Superior temporal gyrus (tissue), 1 donor: ENCODE measurements at regions not wholly inside any gene's neighbourhood (a gene's known extent, or its start where the extent isn't known, plus 50 kb on each side); places are given as distances from the start of the nearest gene placed in this dataset.
"Not testable (repeated sequence)": the region's sequence is repeated elsewhere in the genome, so short reads cannot be mapped to it uniquely, and the experiment has no call there.

Source experiments
- DNase-seq: peaks from one replicate; pipeline ENCODE4 v3.0.0-alpha.2; 2016; ENCODE audit errors: extremely low spot score

DNA sequence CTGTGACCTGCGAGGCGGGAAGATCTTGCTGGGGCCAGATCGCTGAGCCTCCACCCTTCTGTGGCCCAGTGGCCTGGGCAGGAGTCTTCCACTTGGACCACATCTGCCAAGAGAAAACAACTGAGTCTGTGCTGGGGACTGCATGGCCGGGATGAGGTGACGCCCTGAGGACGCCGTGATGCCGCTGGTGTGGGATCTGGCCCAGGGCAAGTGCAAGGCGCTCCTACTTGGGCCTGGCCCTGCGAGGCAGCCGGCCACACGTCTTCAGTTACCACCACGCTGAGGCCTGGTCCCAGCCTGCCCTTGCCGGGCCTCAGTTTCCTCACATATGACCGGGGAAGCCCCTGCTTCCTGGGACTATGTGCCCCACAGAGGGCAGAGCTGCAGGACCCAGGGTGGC lies 133.4 kb downstream of the SLC25A46 start:
- DNase-seq = no peak

- DNase-seq = no peak
These were observed 134.2 kb downstream of the SLC25A46 start for GRCh38 chr5:110872963-110873362.

DNA sequence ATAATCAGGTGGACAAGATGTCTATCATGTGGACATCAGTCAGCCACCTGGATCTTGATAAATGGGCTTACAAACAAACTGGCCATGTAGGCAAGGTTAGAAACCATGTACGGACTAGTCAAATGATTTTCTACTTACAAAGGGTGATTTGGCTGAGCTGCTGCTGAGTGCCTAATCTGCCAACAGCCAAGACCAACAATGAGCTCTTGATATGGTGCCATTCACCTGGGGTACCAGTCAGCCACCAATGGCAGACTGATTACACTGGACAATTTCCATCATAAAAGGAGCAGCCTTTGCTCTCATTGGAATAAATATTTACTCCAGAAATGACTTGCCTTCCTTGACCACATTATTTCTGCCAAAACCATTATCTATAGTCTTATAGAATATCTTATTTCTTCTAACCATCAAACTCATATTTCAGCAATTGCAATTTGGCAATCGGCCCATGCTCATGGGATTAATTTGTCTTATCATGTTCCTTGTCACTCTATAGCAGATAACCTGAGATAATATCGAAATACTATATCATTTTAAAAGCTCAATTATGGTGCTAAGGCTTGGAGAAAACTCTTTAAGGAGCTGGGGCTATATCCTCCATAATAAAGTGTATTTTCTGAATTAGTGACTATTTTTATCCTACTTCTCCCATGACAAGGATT lies 135.1 kb downstream of the SLC25A46 start:
- no peak for DNase-seq

GRCh38 chr5:110875115-110875514 lies 136.3 kb downstream of the SLC25A46 start:
- DNase-seq = not testable (repeated sequence)

GRCh38 chr5:110878115-110878514 lies 139.3 kb downstream of the SLC25A46 start:
- DNase-seq = no peak

- DNase-seq = no peak
These were observed 140.9 kb downstream of the SLC25A46 start for GRCh38 chr5:110879675-110880074.

DNA sequence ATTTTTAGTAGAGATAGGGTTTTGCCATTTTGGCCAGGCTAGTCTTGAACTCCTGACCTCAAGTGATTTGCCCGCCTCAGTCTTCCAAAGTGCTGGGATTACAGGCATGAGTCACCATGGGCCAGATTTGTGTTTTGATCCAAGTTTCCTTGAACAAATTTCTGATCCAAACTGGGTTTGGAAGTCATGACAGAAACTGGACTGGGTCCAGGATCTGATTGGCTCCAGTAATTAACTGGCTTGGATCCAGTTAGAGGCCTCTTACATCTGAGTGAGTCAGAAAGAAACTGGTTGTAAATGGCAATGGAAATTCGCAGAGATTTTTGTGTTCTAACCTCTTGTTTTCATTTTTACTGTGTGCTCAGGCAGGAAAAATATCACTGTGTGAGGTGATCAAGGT lies 141.6 kb downstream of the SLC25A46 start:
- no peak for DNase-seq

DNA sequence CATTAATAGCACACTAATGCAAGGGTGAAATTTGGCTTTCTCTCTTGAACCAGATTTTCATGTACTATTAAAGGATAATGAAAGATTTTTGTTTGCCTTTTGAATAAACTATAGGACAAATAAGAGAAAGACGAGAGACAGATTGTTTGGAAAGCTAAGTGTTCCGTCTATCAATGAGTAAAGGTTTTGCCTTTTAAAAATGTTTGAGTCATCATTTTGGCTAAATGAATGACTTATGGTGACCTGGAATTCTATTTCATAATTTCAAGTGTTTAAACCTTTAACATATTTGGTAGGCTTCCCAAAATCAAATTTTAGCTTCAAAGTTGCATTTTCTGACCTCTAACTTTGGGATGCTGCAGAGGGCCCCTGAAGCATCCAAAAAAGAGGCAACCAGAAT lies 145.2 kb downstream of the SLC25A46 start:
- DNase-seq = no peak

DNA sequence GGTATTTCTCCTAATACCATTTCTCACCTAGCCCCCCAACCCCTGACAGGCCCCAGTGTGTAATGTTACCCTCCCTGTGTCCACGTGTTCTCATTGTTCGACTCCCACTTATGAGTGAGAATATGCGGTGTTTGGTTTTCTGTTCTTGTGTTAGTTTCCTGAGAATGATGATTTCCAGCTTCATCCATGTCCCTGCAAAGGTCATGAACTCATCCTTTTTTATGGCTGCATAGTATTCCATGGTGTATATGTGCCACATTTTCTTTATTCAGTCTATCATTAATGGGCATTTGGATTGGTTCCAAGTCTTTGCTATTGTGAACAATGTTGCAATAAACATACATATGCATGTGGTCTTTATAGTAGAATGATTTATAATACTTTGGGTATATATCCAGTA lies 148.4 kb downstream of the SLC25A46 start:
- DNase-seq = not testable (repeated sequence)

- DNase-seq = not testable (repeated sequence)
These were observed 155.2 kb downstream of the SLC25A46 start for GRCh38 chr5:110893854-110894483.

- DNase-seq = no peak
These were observed 156.0 kb downstream of the SLC25A46 start for GRCh38 chr5:110894805-110895204.

GRCh38 chr5:110896901-110897300 lies 158.1 kb downstream of the SLC25A46 start:
- DNase-seq = peak; percentile 24

DNA sequence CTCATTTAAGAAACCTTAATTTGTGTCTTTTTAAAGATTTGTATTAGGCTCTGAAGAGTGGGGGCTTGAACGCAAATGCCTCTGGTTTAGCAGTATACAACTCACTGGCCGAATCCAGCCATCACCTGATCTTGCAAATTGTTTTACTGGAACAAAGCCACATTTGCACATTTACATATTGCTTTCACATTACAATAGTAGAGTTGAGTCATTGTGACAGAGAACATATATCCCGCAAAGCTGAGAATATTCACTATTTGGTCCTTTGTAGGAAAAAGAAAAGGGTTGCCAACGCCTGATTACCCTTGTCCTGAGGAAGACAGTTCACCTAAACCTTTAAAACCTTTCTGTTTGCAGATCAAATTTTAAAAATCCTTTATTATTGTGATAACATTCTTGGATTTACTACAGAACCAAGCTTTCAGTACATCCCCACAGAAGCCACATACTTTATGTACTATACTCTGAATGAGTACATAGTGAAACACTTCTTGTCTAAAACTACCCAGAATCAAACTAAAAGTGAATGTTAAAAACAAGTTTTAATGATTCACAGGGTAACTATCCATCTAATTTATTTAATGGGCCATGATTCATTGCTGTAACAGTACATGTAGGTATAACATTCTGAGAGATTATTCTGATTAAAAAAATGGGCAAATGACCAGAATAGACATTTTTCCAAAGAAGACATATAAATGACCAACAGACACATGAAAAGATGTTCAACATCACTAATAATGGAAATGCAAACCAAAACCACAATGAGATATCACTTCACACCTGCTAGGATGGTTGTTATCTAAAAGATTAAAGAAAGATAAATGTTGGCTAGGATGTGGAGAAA lies 161.0 kb downstream of the SLC25A46 start:
- no peak for DNase-seq

GRCh38 chr5:110900829-110901228 lies 162.0 kb downstream of the SLC25A46 start:
- no peak for DNase-seq

GRCh38 chr5:110903966-110904365 lies 165.2 kb downstream of the SLC25A46 start:
- no peak for DNase-seq

- no peak for DNase-seq
These were observed 162.7 kb upstream of the TSLP start for GRCh38 chr5:110908848-110909247.

DNA sequence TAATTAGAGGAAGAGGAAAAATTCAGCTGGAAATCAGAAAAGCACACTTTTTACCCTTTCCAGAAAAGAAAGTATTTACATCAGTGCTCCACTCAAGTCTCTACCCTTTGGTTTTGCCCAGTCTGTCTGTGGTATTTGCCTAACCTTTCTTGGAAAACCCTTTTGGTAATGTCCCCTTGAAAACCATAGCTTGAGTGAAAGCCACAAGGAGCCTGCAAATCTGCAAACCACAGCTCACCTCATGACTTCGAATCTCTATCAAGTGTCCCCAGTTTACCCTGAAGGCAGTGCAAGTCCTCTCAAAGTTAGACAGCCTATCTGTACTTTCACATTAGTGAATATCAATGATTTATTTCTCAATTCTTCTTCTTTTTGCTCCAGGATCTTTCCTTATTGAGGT lies 162.1 kb upstream of the TSLP start:
- no peak for DNase-seq

GRCh38 chr5:110909950-110910349 lies 161.6 kb upstream of the TSLP start:
- DNase-seq = no peak

GRCh38 chr5:110913221-110913620 lies 158.3 kb upstream of the TSLP start:
- no peak for DNase-seq

GRCh38 chr5:110916381-110917049 lies 155.0 kb upstream of the TSLP start:
- no peak for DNase-seq

- no peak for DNase-seq
These were observed 154.2 kb upstream of the TSLP start for GRCh38 chr5:110917161-110917875.

- DNase-seq = no peak
These were observed 152.8 kb upstream of the TSLP start for GRCh38 chr5:110918683-110919082.
